HepG2 (cell line): ENCODE measurements at regions not wholly inside any gene's neighbourhood (a gene's known extent, or its start where the extent isn't known, plus 50 kb on each side); places are given as distances from the start of the nearest gene placed in this dataset.

Experiments used
- ATAC-seq: fragments of 200-7000 bp; cut with Tn5 transposase; 3 replicates; pipeline ENCODE4 v1.9.1; 2020; ENCODE audit warnings: mild to moderate bottlenecking, moderate library complexity
- BruUV-seq: library from RNA; stranded (reverse); fragments of 400-500 nt; replicated peaks from 2 replicates; lab custom pipeline; 2021; lab: Mats Ljungman, UMichigan
- CTCF ChIA-PET: fragments of 300-600 bp; formaldehyde crosslinking; extraction: SDS; loops from one replicate; lab custom pipeline; 2021; ENCODE audit warnings: low total read pairs, inconsistent platforms, low intra/inter-chr PET ratio; lab: Yijun Ruan, JAX
- POLR2A ChIA-PET: fragments of 350-600 bp; sonication (Branson Sonifier 250); formaldehyde crosslinking; loops from one replicate; lab custom pipeline; 2020; ENCODE audit warnings: antibody characterized with exemption, inconsistent platforms; lab: Yijun Ruan, JAX
- DNase-seq: peaks from one replicate; pipeline ENCODE4 v3.0.0-alpha.2; 2015; ENCODE audit warnings: low spot score
- FAIRE-seq: peaks from 3 replicates; lab custom pipeline; 2011; peaks lifted over from hg19 to GRCh38; lab: Jason Lieb, UNC
- H2AFZ ChIP-seq: one replicate; pipeline ENCODE4 v1.6.1; 2011; ENCODE audit warnings: low read length, inconsistent platforms
- H3K27ac ChIP-seq: fragments of 300-600 bp; 3 replicates; pipeline ENCODE4 v1.8.0; 2011; ENCODE audit warnings: mixed run types, mild to moderate bottlenecking, mixed read lengths, low read length, inconsistent platforms; ENCODE audit not compliant: insufficient read depth; ENCODE audit errors: extremely low read length
- H3K27me3 ChIP-seq, 2 experiments: fragments of 200-600 bp in 1 of 2; 2 replicates in 1 of 2; 3 replicates in 1 of 2; pipeline versions ENCODE4 v1.6.0 to v1.8.0; 2011; ENCODE audit warnings: low read length in 2 of 2, mild to moderate bottlenecking in 2 of 2, moderate library complexity in 2 of 2, inconsistent platforms in 1 of 2; ENCODE audit not compliant: insufficient read depth in 2 of 2, control insufficient read depth in 1 of 2
- H3K36me3 ChIP-seq, 2 experiments: fragments of 200-600 bp in 1 of 2; replicated peaks in 1 of 2; 2 replicates in 1 of 2; 3 replicates in 1 of 2; pipeline versions ENCODE4 v1.5.1 to v1.8.0; 2011; ENCODE audit warnings: low read length in 2 of 2, inconsistent platforms in 1 of 2; ENCODE audit not compliant: insufficient read depth in 2 of 2, control insufficient read depth in 1 of 2
- H3K4me1 ChIP-seq: 2 replicates; pipeline ENCODE4 v1.5.1; 2012; ENCODE audit warnings: low read length, inconsistent platforms; ENCODE audit not compliant: insufficient read depth
- H3K4me2 ChIP-seq: 2 replicates; pipeline ENCODE4 v1.6.0; 2011; ENCODE audit warnings: low read depth, low read length, inconsistent platforms
- H3K4me3 ChIP-seq, 3 experiments: fragments of 200-600 bp in 1 of 3; sonication (generic), shearing (Covaris generic) in 1 of 3; replicated peaks in 1 of 3; 2 replicates each; pipeline ENCODE4 v1.5.1; 2011 to 2016; ENCODE audit warnings: low read length in 3 of 3, inconsistent platforms in 2 of 3, low read depth in 2 of 3, mild to moderate bottlenecking in 2 of 3, control low read depth in 1 of 3, mixed read lengths in 1 of 3; ENCODE audit not compliant: insufficient read depth in 1 of 3
- H3K79me2 ChIP-seq: one replicate; pipeline ENCODE4 v1.6.1; 2011; ENCODE audit warnings: low read length, inconsistent platforms; ENCODE audit not compliant: insufficient read depth
- H3K9ac ChIP-seq: 2 replicates; pipeline ENCODE4 v1.6.0; 2011; ENCODE audit warnings: mild to moderate bottlenecking, low read depth, low read length, inconsistent platforms; ENCODE audit not compliant: insufficient read depth
- H3K9me3 ChIP-seq: 2 replicates; pipeline ENCODE4 v1.5.1; 2012; ENCODE audit warnings: mild to moderate bottlenecking, low read length
- H4K20me1 ChIP-seq: 2 replicates; pipeline ENCODE4 v1.6.0; 2011; ENCODE audit warnings: inconsistent platforms, mild to moderate bottlenecking, low read length, moderate library complexity; ENCODE audit not compliant: insufficient read depth
- ELF1 ChIP-seq: sonication (generic); formaldehyde crosslinking; IDR thresholded peaks from 2 replicates; pipeline ENCODE4 v1.4.0; 2020; ENCODE audit warnings: missing genetic modification reagents
- FOXK1 ChIP-seq: sonication (generic); formaldehyde crosslinking; IDR thresholded peaks from 2 replicates; pipeline ENCODE4 v1.4.0; 2020; ENCODE audit warnings: low read depth, missing genetic modification reagents, borderline replicate concordance
- GFI1 ChIP-seq: sonication (generic); formaldehyde crosslinking; IDR thresholded peaks from 2 replicates; pipeline ENCODE4 v1.5.0; 2020; ENCODE audit warnings: missing genetic modification reagents, mild to moderate bottlenecking, borderline replicate concordance
- HOXA5 ChIP-seq: sonication (generic); formaldehyde crosslinking; IDR thresholded peaks from 2 replicates; pipeline ENCODE4 v1.4.0; 2020; ENCODE audit warnings: missing genetic modification reagents
- NAIF1 ChIP-seq: sonication (generic); formaldehyde crosslinking; IDR thresholded peaks from 2 replicates; pipeline ENCODE4 v1.5.0; 2020; ENCODE audit warnings: mild to moderate bottlenecking, missing genetic modification reagents, borderline replicate concordance
- NFAT5 ChIP-seq: sonication (generic); formaldehyde crosslinking; IDR thresholded peaks from 2 replicates; pipeline ENCODE4 v1.4.0; 2020; ENCODE audit warnings: missing genetic modification reagents
- RERE ChIP-seq: IDR thresholded peaks from 2 replicates; pipeline ENCODE4 v1.6.1; 2016; ENCODE audit warnings: low read depth, missing genetic modification reagents, missing compliant biosample characterization
- U2AF2 ChIP-seq: fragments of 200-400 bp; formaldehyde crosslinking; IDR thresholded peaks from 2 replicates; pipeline ENCODE4 v1.6.1; 2017; ENCODE audit warnings: low read depth, mild to moderate bottlenecking, low read length
- ZBTB34 ChIP-seq: sonication (generic); formaldehyde crosslinking; IDR thresholded peaks from 2 replicates; pipeline ENCODE4 v1.8.0; 2022; ENCODE audit warnings: mild to moderate bottlenecking, missing genetic modification reagents
- ZNF552 ChIP-seq: sonication (generic); formaldehyde crosslinking; IDR thresholded peaks from 2 replicates; pipeline ENCODE4 v1.9.0; 2022; ENCODE audit warnings: missing genetic modification reagents, mild to moderate bottlenecking, borderline replicate concordance
- ZNF644 ChIP-seq: IDR thresholded peaks from 2 replicates; pipeline ENCODE4 v1.6.1; 2016; ENCODE audit warnings: low read depth
- WGBS: methylation state at CpG from one replicate; pipeline ENCODE4 v1.1.6; 2017; ENCODE audit warnings: low lambda C conversion rate; 5-methylcytosine and 5-hydroxymethylcytosine counted together
- in situ Hi-C: cut with HindIII; loops from 2 replicates; pipeline ENCODE4 v1.10.0; 2017; ENCODE audit warnings: low pct_unique_long_range_greater_than_20kb; ENCODE audit not compliant: extremely low pct_ligation_motif_present
- intact Hi-C: fragments of 100-400 bp; cut with micrococcal nuclease; formaldehyde crosslinking; loops from one replicate; pipeline ENCODE4 v1.10.0; 2022; ENCODE audit not compliant: unreplicated experiment

GRCh38 chr7:85733169-85733915 is 546.5 kb upstream of the SEMA3D start (continued):
- TF ChIP-seq NAIF1 (CRISPR knock-in tag) = no peak
- TF ChIP-seq HOXA5 (CRISPR knock-in tag) = no peak
- TF ChIP-seq ZNF644 = no peak
- no peak for TF ChIP-seq ZNF552 (CRISPR knock-in tag)
- TF ChIP-seq ZBTB34 (CRISPR knock-in tag) = no peak
- no peak for TF ChIP-seq FOXK1 (CRISPR knock-in tag)
- TF ChIP-seq GFI1 (CRISPR knock-in tag) = no peak

GRCh38 chr7:85730012-85730411 is 543.2 kb upstream of the SEMA3D start:
- Histone ChIP-seq H2AFZ (no peak overlapping the region), H4K20me1 (no peaks in the 10 kb centered on the region), H3K79me2 (no peaks in the 10 kb centered on the region), H3K27me3 (no peaks in the 10 kb centered on the region), H3K4me3 (no peak overlapping the region), H3K4me2 (no peak overlapping the region), H3K9me3 (no peaks in the 10 kb centered on the region), H3K36me3 (no peaks in the 10 kb centered on the region), H3K9ac (no peak overlapping the region), H3K27ac (no peak overlapping the region), H3K4me1 (no peaks in the 10 kb centered on the region)
- DNase-seq (no peak), FAIRE-seq (no peak), ATAC-seq (no peak)
- intact Hi-C loops = no loop called here
- BruUV-seq = no TSS peak
- in situ Hi-C loops = no loop called here
- ChIA-PET POLR2A (no interaction called here), CTCF (no interaction called here)
- WGBS = 4% methylated on average over 2 of the region's 2 CpGs
- TF ChIP-seq U2AF2 (no peak), NFAT5 (CRISPR knock-in tag) (no peak), RERE (CRISPR knock-in tag) (no peak), ELF1 (CRISPR knock-in tag) (no peak)
